NCI-H1048 (cell line): ENCODE measurements at regions not wholly inside any gene's neighbourhood (a gene's known extent, or its start where the extent isn't known, plus 50 kb on each side); places are given as distances from the start of the nearest gene placed in this dataset.

Experiments used
- DNase-seq: peaks from one replicate; lab custom pipeline; 2025; lab: John Stamatoyannopoulos, UW

GRCh38 chr4:41460641-41461040 lies 77.3 kb upstream of the LIMCH1 start:
- DNase-seq: no peak

GRCh38 chr4:41461780-41462307 lies 76.1 kb upstream of the LIMCH1 start:
- no peak for DNase-seq

- no peak for DNase-seq
Measured at GRCh38 chr4:41465146-41465761, 72.7 kb upstream of the LIMCH1 start.

GRCh38 chr4:41466249-41466648 lies 71.7 kb upstream of the LIMCH1 start:
- DNase-seq: no peak

GRCh38 chr4:41468122-41468521 lies 69.8 kb upstream of the LIMCH1 start:
- no peak for DNase-seq

GRCh38 chr4:41471126-41472071 lies 66.6 kb upstream of the LIMCH1 start:
- DNase-seq: no peak

- DNase-seq: no peak
Measured at GRCh38 chr4:41472081-41472480, 65.9 kb upstream of the LIMCH1 start.

- DNase-seq: no peak
Measured at GRCh38 chr4:41473176-41473575, 64.8 kb upstream of the LIMCH1 start.

GRCh38 chr4:41475402-41475801 lies 62.6 kb upstream of the LIMCH1 start:
- no peak for DNase-seq

GRCh38 chr4:41476310-41476885 lies 61.6 kb upstream of the LIMCH1 start:
- no peak for DNase-seq

GRCh38 chr4:41477181-41477905 lies 60.6 kb upstream of the LIMCH1 start:
- no peak for DNase-seq

- DNase-seq: no peak
Measured at GRCh38 chr4:41478518-41478917, 59.4 kb upstream of the LIMCH1 start.

- DNase-seq: no peak
Measured at GRCh38 chr4:41480896-41481311, 57.1 kb upstream of the LIMCH1 start.

- no peak for DNase-seq
Measured at GRCh38 chr4:41483771-41484170, 54.2 kb upstream of the LIMCH1 start.

GRCh38 chr4:41485041-41485440 lies 52.9 kb upstream of the LIMCH1 start:
- DNase-seq: no peak

GRCh38 chr4:41487868-41488440 lies 50.0 kb upstream of the LIMCH1 start:
- no peak for DNase-seq
